Heart left ventricle (tissue), 16 donors: ENCODE measurements at regions not wholly inside any gene's neighbourhood (a gene's known extent, or its start where the extent isn't known, plus 50 kb on each side); places are given as distances from the start of the nearest gene placed in this dataset.
"Not testable (repeated sequence)": the region's sequence is repeated elsewhere in the genome, so short reads cannot be mapped to it uniquely, and the experiment has no call there.

ENCODE experiments used
- ATAC-seq, 4 donors: fragments of 200-7000 bp; cut with Tn5 transposase; one replicate each; pipeline ENCODE4 v1.9.1; 2020 to 2022; ENCODE audit warnings: moderate library complexity in 4 of 4, mild to moderate bottlenecking in 3 of 4, moderate number of reproducible peaks in 1 of 4
- DNase-seq, 5 donors: peaks; one replicate each; pipeline ENCODE4 v3.0.0-alpha.2; 2020
- H3K27ac ChIP-seq, 12 donors: fragments of 200-600 bp; sonication (generic) in 4 of 12; one replicate each; pipeline versions ENCODE4 v1.5.0 to v1.8.0; 2016 to 2022; ENCODE audit warnings: mild to moderate bottlenecking in 2 of 12
- H3K27me3 ChIP-seq, 9 donors: fragments of 200-600 bp; sonication (generic) in 2 of 9; one replicate each; pipeline versions ENCODE4 v1.5.1 to v1.8.0; 2016 to 2022; ENCODE audit warnings: mild to moderate bottlenecking in 3 of 9
- H3K36me3 ChIP-seq, 9 donors: fragments of 200-600 bp; sonication (generic) in 2 of 9; one replicate each; pipeline versions ENCODE4 v1.5.0 to v1.8.0; 2018 to 2022; ENCODE audit warnings: mild to moderate bottlenecking in 2 of 9
- H3K4me1 ChIP-seq, 12 donors: fragments of 200-600 bp; sonication (generic) in 4 of 12; one replicate each; pipeline versions ENCODE4 v1.5.0 to v1.8.0; 2016 to 2022; ENCODE audit warnings: mild to moderate bottlenecking in 3 of 12
- H3K4me3 ChIP-seq, 12 donors: fragments of 200-600 bp; sonication (generic) in 4 of 12; one replicate each; pipeline versions ENCODE4 v1.5.0 to v1.8.0; 2017 to 2022; ENCODE audit warnings: mild to moderate bottlenecking in 9 of 12, moderate library complexity in 4 of 12
- H3K9me3 ChIP-seq, 12 donors: fragments of 200-600 bp; sonication (generic) in 4 of 12; one replicate each; pipeline versions ENCODE4 v1.5.0 to v1.8.0; 2016 to 2022; ENCODE audit warnings: mild to moderate bottlenecking in 1 of 12
- CTCF ChIP-seq, 12 donors: fragments of 200-600 bp; sonication (generic) in 4 of 12; IDR thresholded peaks; one replicate each; pipeline versions ENCODE4 v1.5.0 to v1.8.0; 2018 to 2022; ENCODE audit warnings: antibody characterized with exemption in 12 of 12, mild to moderate bottlenecking in 5 of 12
- POLR2A ChIP-seq, 2 donors: fragments of 450-650 bp; IDR thresholded peaks; one replicate each; pipeline ENCODE4 v1.6.1; 2017; ENCODE audit warnings: antibody characterized with exemption in 2 of 2, mild to moderate bottlenecking in 2 of 2, moderate library complexity in 2 of 2
- WGBS, 4 donors: extraction: QIAGEN DNeasy Blood & Tissue Kit in 2 of 4; methylation state at CpG; one replicate each; pipeline versions ENCODE4 v1.1.5 to v1.1.7; 2013 to 2018; 5-methylcytosine and 5-hydroxymethylcytosine counted together
- intact Hi-C, 10 donors: fragments of 100-400 bp; cut with DNase I; formaldehyde crosslinking; loops; one replicate each; pipeline versions ENCODE4 v1.11.1 to v1.14.2; 2022
- donor health status: ischemic (EF 13 %, LVEDD 7.1; RV severe dilation, severe dysfunction).
- donor health status: healthy with polysubstance abuse.
- donor health status: DM: no; HTN: yes; CAD: no.
- donor health status: DM: no; HTN: no; CAD: no.
- donor health status: ischemic (EF 25% LVEDD 6.9; RV normal size, moderate dysfunction).
- donor health status: ischemic (EF 25% LVEDD 5.7; RV mildly dilated, moderate dysfunction).
- donor health status: healthy.
- donor health status: DM: yes; HTN: yes; CAD: no.
- donor health status: ischemic (EF 35%, LVEDD 5.7; RV mildly dilated, moderate dysfunction).
- donor health status: nonischemic (EF 11% LVEDD 7.7; RV severe dilation, severe dysfunction).
- donor health status: DM: yes; HTN: yes; CAD: no.
- donor health status: PGD.
- donor health status: ischemic (EF 29% LVEDD 5.4; RV normal size, mild dysfunction).
- donor health status: nonischemic (EF 23%, LVEDD 6.1; RV moderate dilation, normal function).

- intact Hi-C loops: no loop called here
- H3K4me1 ChIP-seq: peaks cover 0 to under 1% (median 0%) of the 10 kb centered on the region in 12 donors
- no peaks in the 10 kb centered on the region for H3K27me3 ChIP-seq
- TF ChIP-seq CTCF (IDR thresholded peaks at IDR 0.05) (no peak), POLR2A (IDR thresholded peaks at IDR 0.05) (no peak)
- ATAC-seq (no peak), DNase-seq (no peak)
- H3K36me3 ChIP-seq: no peaks in the 10 kb centered on the region
- H3K4me3 ChIP-seq: no peak overlapping the region
- no peaks in the 10 kb centered on the region for H3K9me3 ChIP-seq
- no peak overlapping the region for H3K27ac ChIP-seq
These were observed 123.0 kb upstream of the CCNH start for GRCh38 chr5:87535706-87536105.

GRCh38 chr5:87529486-87530076, 116.9 kb upstream of the CCNH start:
- 80 to 96% (median 87%) methylated on average over 1 of the region's 1 CpG for WGBS, 4 donors
- H3K4me1 ChIP-seq: no peaks in the 10 kb centered on the region
- no peaks in the 10 kb centered on the region for H3K27me3 ChIP-seq
- TF ChIP-seq CTCF (IDR thresholded peaks at IDR 0.05): no peak
- TF ChIP-seq POLR2A (IDR thresholded peaks at IDR 0.05): no peak
- DNase-seq (no peak), ATAC-seq (no peak)
- no peak overlapping the region for H3K4me3 ChIP-seq
- no peak overlapping the region for H3K27ac ChIP-seq
- H3K36me3 ChIP-seq: no peaks in the 10 kb centered on the region
- H3K9me3 ChIP-seq: no peaks in the 10 kb centered on the region
- intact Hi-C loops: no loop called here

- H3K9me3 ChIP-seq: no peaks in the 10 kb centered on the region
- TF ChIP-seq CTCF (IDR thresholded peaks at IDR 0.05): no peak
- TF ChIP-seq POLR2A (IDR thresholded peaks at IDR 0.05): no peak
- no peak for DNase-seq
- H3K36me3 ChIP-seq: no peaks in the 10 kb centered on the region
- H3K4me3 ChIP-seq: no peak overlapping the region
- intact Hi-C loops: no loop called here
- ATAC-seq: no peak
- no peaks in the 10 kb centered on the region for H3K27me3 ChIP-seq
- no peak overlapping the region for H3K27ac ChIP-seq
- no peaks in the 10 kb centered on the region for H3K4me1 ChIP-seq
- WGBS, 4 donors: 37 to 69% (median 54%) methylated on average over 2 of the region's 2 CpGs
These were observed 113.4 kb upstream of the CCNH start for GRCh38 chr5:87526131-87526530.

GRCh38 chr5:87524217-87524616, 111.5 kb upstream of the CCNH start:
- no peaks in the 10 kb centered on the region for H3K36me3 ChIP-seq
- no peaks in the 10 kb centered on the region for H3K27me3 ChIP-seq
- H3K9me3 ChIP-seq: no peaks in the 10 kb centered on the region
- H3K4me1 ChIP-seq: no peaks in the 10 kb centered on the region
- H3K27ac ChIP-seq: no peak overlapping the region
- TF ChIP-seq POLR2A (IDR thresholded peaks at IDR 0.05) (no peak), CTCF (IDR thresholded peaks at IDR 0.05) (no peak)
- no peak for ATAC-seq
- H3K4me3 ChIP-seq: no peak overlapping the region
- intact Hi-C loops: no loop called here
- WGBS, 4 donors: 51 to 59% (median 56%) methylated on average over 9 of the region's 9 CpGs
- DNase-seq: no peak

- ATAC-seq, H3K9me3 ChIP-seq, DNase-seq, H3K4me1 ChIP-seq, H3K27ac ChIP-seq, H3K36me3 ChIP-seq, H3K27me3 ChIP-seq, intact Hi-C loops, H3K4me3 ChIP-seq: not testable (repeated sequence)
- 46 to 63% (median 58%) methylated on average over 3 of the region's 3 CpGs for WGBS, 4 donors
These were observed 99.0 kb upstream of the CCNH start for GRCh38 chr5:87511778-87512177.
